ENCODE measurements at regions not wholly inside any gene's neighbourhood (a gene's known extent, or its start where the extent isn't known, plus 50 kb on each side); places are given as distances from the start of the nearest gene placed in this dataset.
"Not testable (repeated sequence)": the region's sequence is repeated elsewhere in the genome, so short reads cannot be mapped to it uniquely, and the experiment has no call there.

DNA sequence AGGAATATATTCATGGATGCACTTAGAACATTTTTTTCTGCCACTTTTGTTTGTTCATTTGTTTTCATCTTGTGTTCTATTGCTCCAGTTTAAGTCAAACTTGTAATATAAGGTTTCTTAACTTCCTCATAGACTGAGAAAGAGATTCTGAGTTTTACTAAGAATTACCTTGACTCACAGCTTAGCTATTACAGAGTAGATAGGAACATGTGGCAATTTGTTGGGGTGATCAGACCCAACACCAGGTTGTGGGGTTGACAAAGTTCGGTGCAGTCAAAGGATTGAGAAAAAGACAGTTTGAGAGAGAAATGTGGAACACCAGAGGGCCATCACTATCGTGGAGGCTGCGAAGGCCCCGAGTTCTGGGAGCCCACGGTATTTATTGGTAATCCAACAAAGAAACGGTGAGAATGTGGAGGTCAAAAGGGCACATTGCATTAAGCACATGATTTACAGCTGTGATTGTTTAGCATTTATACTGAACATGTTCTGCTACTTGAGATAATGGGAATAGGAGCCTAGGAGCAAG lies 2526.0 kb downstream of the PCDH9 start:
- no peak for DNase-seq (ENCODE audit: low spot score)

DNA sequence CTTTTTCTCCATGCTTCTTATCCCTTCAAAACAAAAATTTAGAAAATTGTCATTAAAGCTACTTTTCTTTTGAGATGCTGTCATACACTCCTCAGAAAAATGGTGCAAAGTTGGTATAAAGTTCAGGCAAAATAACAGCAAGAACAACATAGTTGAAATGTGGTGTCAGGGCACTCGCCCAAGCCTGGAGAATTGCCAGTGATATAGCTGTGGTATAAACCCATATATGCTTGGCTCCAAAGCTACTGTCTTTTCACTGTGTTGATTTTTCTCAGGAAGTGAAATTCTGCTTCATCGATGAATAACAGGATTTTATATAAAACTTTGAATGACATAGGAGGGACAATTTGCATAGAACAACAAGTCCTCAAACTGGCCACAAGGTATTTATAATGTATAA lies 2532.9 kb downstream of the PCDH9 start:
- DNase-seq (ENCODE audit: low spot score), result no peak

DNA sequence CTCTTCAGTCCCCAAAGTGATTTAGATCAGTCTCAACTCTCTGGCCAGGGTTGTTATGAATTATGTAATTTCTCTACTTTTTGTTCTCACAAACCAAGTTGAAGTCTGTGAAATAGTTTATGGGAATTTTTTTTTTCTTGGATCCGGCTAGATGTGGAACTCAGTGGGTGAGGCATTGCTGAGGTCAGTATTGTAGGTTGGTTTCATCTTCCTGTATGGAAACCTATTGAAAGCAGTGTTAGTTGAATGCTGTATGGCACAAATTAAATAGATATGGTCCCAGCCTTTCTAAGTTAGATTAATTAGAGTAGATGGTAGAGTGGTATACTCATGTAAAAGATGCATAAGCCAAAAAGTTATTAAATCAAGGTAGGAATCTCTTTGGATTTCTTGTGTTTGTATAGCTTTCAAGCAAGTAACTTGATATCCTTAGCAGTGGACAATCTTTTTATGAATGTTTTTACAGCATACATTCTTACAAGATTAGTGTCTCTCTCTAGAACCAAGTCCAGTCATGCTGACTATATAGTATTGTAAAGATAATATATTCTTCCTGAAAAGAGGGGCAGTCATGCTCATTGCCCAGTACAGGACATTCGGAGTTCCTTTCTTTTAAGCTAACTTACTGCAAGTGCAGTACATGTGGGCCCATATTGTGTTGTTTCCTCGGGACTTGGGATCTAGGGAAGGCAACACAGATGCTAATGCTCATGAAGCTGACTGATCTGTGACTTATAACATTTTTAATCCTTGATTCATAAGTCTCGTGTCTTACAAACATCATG lies 2541.1 kb downstream of the PCDH9 start:
- peak; percentile 6 for DNase-seq (ENCODE audit: low spot score)

DNA sequence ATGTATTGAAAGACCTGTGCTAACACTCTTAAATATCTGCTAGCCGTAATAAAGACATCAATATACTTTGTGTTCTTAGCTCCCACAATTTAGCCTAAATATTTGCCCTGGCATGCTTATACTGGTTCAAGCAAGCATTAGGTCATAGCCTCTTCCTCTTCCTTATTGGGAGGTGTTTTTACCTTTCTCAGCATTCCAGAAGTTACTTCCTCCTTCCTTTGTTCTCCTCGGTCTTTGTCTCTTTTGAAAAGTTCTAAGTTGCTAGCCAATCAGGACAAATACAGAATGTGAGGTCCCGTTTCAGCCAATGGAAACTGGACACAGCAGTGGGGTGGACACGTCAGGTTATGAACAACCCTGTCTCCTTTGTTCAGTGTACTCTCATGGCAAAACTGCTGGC lies 2543.6 kb downstream of the PCDH9 start:
- DNase-seq (ENCODE audit: low spot score), result not testable (repeated sequence)

DNA sequence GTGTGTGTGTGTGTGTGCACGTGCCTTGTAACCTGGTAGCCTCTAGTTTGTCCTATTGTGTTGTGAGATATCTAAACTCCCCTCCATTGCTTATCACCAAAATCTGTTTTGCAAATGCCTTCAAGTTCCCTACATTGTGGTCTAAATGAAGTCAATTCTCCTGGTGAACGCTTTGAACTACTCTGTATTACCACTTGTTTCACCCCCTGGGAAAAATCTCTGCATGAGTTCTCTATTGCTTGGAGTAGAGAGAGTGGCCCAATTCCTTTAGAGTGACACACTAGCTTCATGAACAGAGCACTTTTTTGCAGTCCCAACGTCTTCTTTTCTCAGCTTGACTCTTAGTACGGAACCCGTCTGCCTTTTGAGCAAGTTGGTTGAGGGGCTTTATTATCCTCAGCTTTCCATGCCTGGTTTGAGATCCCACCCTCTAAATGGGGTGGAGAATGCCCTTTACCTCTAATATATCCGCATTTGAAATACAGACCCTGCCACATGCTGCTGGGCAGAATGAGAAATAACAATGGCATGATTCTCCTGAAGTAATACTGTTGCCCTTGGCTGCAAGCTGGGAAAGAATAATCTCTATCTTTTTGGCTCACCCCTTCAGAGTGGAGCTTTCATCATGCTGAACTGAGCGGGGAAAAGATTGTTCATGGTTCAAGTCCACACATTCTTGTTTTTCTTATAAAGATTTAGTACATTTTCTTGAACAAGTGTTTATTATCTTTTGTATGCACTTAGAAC lies 2545.3 kb downstream of the PCDH9 start:
- DNase-seq (ENCODE audit: low spot score), result no peak

DNA sequence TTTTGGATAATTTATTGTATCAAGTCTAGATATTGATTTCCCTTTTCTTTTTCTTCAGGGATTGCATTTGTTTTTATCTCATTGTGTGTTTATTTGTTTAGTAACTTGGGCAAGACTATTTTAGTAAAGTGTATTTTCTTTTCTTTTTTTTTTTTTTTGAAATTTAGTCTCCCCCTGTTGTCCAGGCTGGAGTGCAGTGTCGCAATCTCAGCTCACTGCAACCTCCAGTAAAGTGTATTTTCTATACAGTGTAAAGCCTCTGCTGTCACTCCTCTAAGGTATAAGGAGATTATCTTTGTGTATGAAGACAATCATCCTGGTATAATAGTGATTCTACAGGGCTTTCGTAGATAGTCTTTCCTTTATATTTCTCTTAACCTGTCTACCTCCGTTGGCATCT lies 2546.0 kb downstream of the PCDH9 start:
- DNase-seq (ENCODE audit: low spot score), result no peak

DNA sequence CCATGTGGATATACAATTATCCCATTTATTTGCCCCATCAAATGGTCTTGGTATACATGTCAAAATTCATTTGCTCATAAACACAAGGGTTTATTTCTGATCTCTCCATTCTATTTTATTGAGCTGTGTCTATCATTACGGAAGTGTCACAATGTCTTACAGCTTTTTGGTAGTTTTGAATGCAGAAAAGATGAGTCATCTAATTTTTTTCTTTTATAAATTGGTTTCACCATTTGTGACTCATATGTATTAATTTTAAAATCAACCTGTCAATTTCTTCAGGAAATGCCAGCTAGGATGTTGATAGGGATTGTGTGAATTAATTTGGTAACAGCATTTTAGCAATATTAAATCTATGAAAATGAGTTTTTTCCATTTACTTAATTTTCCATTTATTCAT lies 2549.4 kb downstream of the PCDH9 start:
- DNase-seq (ENCODE audit: low spot score), result no peak

DNA sequence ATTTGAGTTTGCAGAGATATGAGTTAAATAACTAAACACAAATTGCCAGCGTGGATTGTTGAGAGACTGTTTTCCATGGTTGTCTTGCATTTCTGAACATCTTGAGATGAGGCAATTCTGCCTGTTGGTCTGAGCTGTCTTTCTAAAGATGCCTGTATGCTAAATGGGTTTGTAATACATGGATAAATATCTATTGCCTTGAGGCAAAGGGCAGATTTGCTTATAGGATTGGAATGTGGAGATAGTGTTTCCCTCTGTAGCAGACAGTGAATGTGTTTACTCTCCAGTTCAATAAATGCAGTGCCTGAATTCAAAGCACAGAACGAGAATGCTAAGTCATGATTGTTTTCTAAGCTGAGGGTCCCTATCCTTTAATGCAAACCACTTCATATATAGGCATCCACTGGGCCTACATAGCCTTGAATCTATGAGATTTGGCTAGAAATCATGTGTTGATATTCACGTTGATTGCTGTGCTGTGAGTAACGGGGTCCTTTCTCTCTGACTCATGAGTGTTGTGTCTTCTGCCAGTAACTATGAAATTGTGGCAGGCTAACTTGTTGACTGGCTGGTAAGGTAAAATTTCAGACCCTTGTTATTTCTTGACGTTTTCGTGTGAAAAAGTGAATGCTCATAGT lies 2554.8 kb downstream of the PCDH9 start:
- DNase-seq (ENCODE audit: low spot score), result no peak

DNA sequence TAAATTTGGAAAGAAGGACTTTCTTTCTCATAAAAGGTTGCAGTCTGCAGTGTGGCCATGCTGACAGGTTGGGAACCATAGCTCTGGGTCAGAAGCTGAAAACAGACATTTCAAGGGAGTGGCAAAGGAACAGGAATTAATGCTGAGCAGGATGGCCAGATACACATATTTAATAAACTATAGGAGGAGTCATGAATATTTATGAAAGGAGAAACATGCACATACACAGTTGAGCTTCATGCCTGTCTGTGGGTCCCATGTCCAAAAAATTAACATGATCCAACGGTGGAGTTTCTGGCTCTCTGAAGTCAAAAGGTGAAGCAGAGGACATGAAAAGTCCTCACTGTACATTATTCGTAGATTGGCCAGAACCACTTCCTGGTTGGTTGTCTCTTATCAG lies 2556.0 kb downstream of the PCDH9 start:
- DNase-seq (ENCODE audit: low spot score), result no peak

DNA sequence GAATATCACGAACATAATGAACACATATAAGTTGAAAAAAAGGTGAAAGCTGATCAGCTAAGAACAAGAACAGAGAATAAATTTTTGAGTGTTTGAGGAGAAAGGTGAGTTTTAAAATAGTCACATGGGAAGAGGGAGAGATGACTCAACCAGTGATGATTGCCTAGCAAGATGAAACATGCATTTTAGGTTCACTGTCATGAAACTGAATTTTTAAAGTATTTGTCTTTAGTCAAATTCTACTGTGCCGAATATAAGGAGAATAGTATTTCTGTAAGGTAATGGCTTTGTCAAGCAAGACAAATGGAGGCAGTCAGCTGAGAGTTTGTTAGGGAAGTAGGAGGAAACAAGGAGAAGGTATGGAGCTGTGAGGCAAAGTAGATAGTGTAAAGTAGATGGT lies 2557.4 kb downstream of the PCDH9 start:
- DNase-seq (ENCODE audit: low spot score), result no peak

DNA sequence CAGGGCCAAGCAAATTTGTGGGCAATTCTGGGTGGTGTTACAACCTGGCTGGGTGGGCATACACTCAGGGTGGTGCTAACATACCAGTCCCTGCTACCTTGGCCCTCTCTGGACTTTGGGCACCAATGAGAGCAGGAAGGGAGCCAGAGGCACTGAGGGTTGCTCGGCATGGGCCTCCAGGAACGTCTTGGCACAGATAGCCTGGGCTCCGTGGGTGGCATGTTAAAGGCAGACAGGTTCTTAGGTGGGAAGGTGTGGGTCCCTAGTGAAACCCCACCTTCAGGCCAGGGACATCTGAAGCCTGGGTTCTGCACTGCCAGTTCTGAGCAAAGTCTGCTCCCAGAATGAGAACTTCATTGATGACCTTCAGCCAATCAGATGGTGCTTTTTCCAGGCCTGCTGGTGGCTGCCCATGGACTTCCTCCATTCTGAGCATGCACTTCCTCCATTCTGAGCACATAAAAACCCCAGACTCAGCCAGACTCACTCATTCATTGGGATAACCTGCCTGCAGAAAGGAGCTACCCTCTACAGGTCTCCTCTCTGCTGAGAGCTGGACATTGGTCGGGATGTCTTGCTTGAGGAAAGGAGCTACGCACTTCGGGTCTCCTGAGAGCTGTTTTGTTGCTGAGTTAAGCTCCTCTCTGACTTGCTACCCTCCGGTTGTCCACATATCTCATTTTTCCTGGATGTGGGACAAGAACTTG lies 2567.1 kb downstream of the PCDH9 start:
- DNase-seq (ENCODE audit: low spot score), result no peak

DNA sequence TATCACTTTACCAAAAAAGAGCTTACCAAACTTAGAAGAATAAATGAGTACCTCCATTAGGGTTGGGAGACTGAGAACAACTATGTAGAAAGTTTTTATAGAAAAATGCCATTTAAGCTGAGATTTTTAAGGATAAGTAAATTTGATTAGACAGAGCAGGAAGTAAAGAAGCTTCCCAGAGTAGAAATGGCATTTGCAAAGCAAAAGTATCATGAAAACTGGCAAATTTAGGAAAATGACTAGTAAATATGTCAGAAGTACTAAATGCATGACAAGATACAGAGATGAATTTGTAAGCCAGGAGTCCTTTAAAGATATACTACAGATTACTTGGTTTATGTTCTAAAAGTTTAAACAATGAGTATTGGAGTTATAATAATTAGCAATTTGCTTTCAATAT lies 2581.8 kb downstream of the PCDH9 start:
- DNase-seq (ENCODE audit: low spot score), result no peak

DNA sequence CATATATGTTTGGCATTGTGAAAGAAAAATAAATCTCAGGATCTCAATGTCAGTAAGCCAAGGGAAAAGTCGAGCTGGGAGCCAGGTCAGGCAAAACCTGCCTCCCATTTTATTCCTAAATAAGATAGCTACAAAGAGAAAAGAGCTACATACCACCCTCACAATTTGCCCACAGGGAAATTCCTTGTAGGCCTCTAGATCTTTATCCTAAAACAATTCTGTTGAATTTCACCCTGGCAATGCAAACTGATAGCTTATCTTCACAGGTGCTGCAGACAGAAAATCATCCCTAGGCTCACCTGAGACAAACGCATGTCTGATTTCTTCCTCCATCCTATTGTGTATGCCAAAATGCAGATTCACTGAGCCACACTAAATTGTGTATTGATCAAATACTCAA lies 2587.1 kb downstream of the PCDH9 start:
- DNase-seq (ENCODE audit: low spot score), result no peak

DNA sequence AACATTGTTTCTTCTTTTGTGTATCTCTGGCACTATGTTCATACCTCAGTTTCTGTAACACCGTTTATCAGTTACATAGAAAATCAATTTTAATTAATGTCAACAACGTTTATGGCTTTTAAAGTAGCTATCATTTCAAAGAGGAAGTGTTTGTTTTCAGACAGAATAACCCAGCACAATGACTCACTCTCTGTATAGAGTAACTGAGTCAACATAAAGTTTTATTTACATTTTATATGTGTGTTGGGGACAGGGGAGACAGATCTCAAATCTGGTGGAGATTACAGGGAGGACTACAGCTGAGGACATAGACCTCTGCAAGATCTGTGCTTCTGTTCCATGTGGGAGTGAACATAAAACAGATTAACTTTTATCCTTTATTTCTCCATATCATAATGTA lies 2590.1 kb downstream of the PCDH9 start:
- no peak for DNase-seq (ENCODE audit: low spot score)

DNA sequence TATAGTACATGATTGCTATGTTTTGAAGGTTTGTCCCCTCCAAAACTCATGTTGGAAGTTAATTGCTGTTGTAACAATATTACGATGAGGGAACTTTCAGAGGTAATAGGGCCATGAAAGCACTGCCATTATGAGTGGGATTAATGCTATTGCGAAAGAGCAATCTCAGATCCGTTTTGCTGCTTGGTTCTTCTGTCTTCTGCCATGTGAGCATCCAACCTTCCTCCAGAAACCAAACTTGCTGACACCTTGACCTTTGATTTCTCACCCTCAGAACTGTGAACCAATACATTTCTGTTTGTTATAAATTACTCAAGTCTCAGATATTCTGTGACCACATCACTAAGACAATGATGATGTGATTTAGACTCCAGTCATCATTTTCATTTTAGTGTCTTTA lies 2590.9 kb downstream of the PCDH9 start:
- no peak for DNase-seq (ENCODE audit: low spot score)

DNA sequence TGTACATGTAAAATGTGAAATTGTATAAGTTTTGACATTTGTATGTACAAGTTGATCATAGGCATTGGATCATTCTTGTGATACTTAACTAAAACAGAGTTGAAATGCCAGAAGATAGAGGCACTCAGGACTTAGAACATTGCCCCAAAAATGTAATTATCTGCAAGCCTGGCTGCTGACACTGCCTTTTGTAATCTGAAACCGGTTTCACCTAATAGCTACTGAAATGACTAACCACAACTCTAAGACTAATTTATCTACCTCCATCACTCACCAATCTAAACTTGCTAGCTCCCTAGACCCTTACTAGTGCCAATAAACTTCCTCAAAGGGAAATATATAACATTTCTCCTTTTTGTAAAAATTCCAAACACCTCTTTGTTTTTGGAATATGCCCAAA lies 2596.2 kb downstream of the PCDH9 start:
- DNase-seq (ENCODE audit: low spot score), result peak; percentile 7

DNA sequence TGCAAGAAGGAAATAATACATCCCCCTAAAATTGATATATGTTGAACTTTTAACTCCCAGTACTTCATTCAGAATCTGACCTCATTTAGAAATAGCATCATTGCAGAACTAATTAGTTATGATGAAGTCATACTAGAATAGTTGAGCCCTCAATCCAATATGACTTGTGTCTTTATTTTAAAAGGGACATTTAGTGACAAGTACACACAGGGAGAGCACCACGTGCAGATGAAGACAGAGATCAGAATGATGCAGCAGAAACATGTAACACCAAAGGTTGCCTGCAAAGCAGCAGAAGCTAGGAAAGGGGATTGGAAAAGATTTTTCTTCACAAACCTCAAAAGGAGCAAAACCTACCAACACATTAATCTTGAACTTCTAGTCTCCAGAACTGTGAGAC lies 2602.5 kb downstream of the PCDH9 start:
- no peak for DNase-seq (ENCODE audit: low spot score)

DNA sequence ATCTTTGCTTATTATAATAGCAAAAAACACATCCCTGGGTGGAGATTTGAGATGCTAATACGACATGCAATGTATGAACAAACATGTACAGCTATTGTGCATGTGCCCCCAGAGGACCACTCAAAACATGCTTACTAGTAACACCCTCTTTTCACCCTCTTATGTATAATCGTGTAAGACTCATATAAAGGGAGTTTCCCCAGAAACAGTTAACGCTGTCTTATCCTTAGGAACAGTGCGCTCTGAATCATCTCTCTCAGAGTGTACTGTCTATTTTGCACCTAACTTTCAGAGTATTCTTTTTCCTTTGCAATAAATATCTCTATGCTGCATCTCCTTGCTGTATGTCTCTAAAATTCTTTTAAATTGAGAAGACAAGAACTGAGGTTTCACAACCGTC lies 2604.0 kb downstream of the PCDH9 start:
- DNase-seq (ENCODE audit: low spot score), result no peak

DNA sequence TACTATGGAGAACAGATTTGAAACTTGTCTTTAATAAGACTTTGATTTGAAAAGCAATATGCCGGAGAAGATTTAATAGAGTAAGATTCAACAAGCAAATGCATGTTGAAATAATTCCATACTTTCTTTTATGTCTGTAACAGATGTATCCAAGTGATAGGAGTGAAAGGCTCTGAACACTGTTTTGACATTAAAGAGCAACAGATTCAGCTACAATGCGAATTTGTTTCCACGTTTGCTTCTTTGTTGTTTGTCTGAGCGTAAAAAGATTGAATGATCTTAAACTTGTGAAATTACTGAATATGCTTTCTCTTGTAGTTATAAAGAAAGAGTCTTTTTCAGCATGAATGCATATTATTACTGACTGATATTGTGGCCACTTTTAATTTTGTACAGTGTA lies 2612.9 kb downstream of the PCDH9 start:
- no peak for DNase-seq (ENCODE audit: low spot score)

DNA sequence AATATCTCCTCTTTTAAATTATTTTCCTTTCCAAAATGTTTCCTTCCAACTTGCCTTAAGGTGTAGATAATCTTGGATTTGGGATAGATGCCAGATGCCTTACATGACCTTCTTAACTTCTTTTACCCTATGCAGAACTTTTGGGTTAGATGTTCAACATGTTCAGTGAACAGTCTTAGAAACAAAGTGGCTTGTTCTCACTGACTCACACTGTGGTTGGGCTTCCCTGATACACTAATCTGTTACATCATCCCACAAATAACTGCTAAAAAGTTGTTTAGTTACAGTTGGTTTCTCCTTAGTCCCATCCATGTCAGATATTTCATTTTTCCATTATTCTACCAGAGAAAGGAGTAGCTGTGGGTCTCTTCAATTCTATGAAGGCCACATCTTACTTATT lies 2638.2 kb downstream of the PCDH9 start:
- DNase-seq (ENCODE audit: low spot score), result no peak

DNA sequence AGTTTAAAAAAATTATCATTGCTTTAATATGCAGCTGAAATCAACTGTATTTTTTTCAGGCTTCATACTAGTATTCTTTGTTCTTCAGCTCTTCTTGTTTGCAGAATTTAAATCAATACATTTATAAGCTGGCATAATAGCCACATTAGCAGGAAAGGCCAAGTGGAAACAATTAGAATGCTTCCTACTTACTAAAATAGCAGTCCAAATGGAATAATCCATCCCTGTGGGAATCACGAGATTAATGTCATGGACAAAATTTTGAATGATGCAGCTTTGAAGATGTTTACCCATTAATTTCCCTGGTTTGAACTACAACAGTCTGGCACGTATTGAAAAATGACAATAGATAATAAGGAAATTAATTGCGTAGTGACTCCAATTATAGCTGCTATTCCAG lies 2650.8 kb downstream of the PCDH9 start:
- no peak for DNase-seq (ENCODE audit: low spot score)

DNA sequence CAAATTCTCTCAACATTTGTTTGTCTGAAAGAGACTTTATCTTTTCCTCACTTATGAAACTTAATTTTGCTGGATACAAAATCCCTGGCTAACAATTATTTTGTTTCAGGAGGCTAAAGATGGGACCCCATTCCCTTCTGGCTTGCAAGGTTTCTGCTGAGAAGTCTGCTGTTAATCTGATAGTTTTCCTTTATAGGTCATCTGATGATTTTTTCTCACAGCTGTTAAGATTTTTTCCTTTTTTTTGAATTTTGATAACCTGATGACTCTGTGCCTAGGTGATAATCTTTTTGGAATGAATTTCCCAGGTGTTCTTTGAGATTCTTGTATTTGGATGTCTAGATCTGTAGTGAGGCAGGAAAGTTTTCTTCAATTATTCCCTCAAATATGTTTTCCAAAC lies 2661.4 kb downstream of the PCDH9 start:
- no peak for DNase-seq (ENCODE audit: low spot score)

Measured in SK-N-DZ (cell line).